ENCODE measurements at regions not wholly inside any gene's neighbourhood (a gene's known extent, or its start where the extent isn't known, plus 50 kb on each side); places are given as distances from the start of the nearest gene placed in this dataset.

GRCh38 chr15:31255732-31256377 lies 70.8 kb upstream of the KLF13 start:
- Histone ChIP-seq H3K27me3 (no peaks in the 10 kb centered on the region), H3K27ac (peak overlapping the region in 1 of 10 donors; percentile 14), H3K4me3 (no peak overlapping the region), H3K36me3 (no peaks in the 10 kb centered on the region), H3K9me3 (no peaks in the 10 kb centered on the region), H3K4me1 (peaks cover 0 to 36% (median 0%) of the 10 kb centered on the region in 9 donors)
- ATAC-seq: peak in 1 of 8 donors; percentile 33
- intact Hi-C loops (cut with DNase I): no loop called here
- no peak for DNase-seq
- TF ChIP-seq CTCF (IDR thresholded peaks at IDR 0.05): no peak
- 83 to 85% methylated on average over 9 of the region's 9 CpGs for WGBS, 2 donors

- Histone ChIP-seq H3K27me3 (no peaks in the 10 kb centered on the region), H3K4me1 (peaks cover 0 to 43% (median 0%) of the 10 kb centered on the region in 9 donors), H3K4me3 (no peak overlapping the region), H3K9me3 (no peaks in the 10 kb centered on the region), H3K27ac (peak overlapping the region in 1 of 10 donors; percentile 14), H3K36me3 (no peaks in the 10 kb centered on the region)
- peak in 1 of 8 donors; percentile 34 for ATAC-seq
- intact Hi-C loops (cut with DNase I): no loop called here
- DNase-seq: no peak
- 83 to 90% methylated on average over 11 of the region's 11 CpGs for WGBS, 2 donors
- no peak for TF ChIP-seq CTCF (IDR thresholded peaks at IDR 0.05)
These were observed 70.0 kb upstream of the KLF13 start for GRCh38 chr15:31256378-31257265.

- DNase-seq (no peak), ATAC-seq (no peak)
- intact Hi-C loops (cut with DNase I): no loop called here
- Histone ChIP-seq H3K27me3 (no peaks in the 10 kb centered on the region), H3K36me3 (no peaks in the 10 kb centered on the region), H3K4me3 (no peak overlapping the region), H3K9me3 (no peaks in the 10 kb centered on the region), H3K4me1 (peaks cover 0 to 50% (median 0%) of the 10 kb centered on the region in 9 donors), H3K27ac (no peak overlapping the region)
- TF ChIP-seq CTCF (IDR thresholded peaks at IDR 0.05): no peak
- 69 to 73% methylated on average over 1 of the region's 1 CpG for WGBS, 2 donors
These were observed 69.3 kb upstream of the KLF13 start for GRCh38 chr15:31257286-31257685.

- intact Hi-C loops (cut with DNase I): no loop called here
- Histone ChIP-seq H3K9me3 (no peaks in the 10 kb centered on the region), H3K27ac (no peak overlapping the region), H3K4me3 (no peak overlapping the region), H3K36me3 (no peaks in the 10 kb centered on the region), H3K4me1 (peaks cover 0 to 60% (median under 1%) of the 10 kb centered on the region in 9 donors), H3K27me3 (no peaks in the 10 kb centered on the region)
- TF ChIP-seq CTCF (IDR thresholded peaks at IDR 0.05): no peak
- DNase-seq: no peak
- no peak for ATAC-seq
- 93 to 96% methylated on average over 2 of the region's 2 CpGs for WGBS, 2 donors
These were observed 68.4 kb upstream of the KLF13 start for GRCh38 chr15:31258260-31258659.
